GM23338 (cell line): ENCODE measurements at regions not wholly inside any gene's neighbourhood (a gene's known extent, or its start where the extent isn't known, plus 50 kb on each side); places are given as distances from the start of the nearest gene placed in this dataset.

ENCODE experiments used
- CTCF ChIP-seq, 2 experiments: fragments of 200-600 bp in 1 of 2; sonication (generic) in 1 of 2; conservative IDR thresholded peaks; 2 replicates each; pipeline versions ENCODE4 v1.5.1 to v1.6.1; 2016 to 2017; ENCODE audit warnings: antibody characterized with exemption in 2 of 2, low read depth in 2 of 2, mild to moderate bottlenecking in 2 of 2, moderate library complexity in 1 of 2
- ETS1 ChIP-seq: IDR thresholded peaks from 2 replicates; pipeline ENCODE4 v1.6.1; 2016; ENCODE audit warnings: antibody characterized with exemption

- no peak for TF ChIP-seq CTCF (conservative IDR thresholded peaks at IDR 0.05; ENCODE audit: low read depth in 2 of 2)
- TF ChIP-seq ETS1, result no peak
These were observed 903.9 kb upstream of the ADGRL2 start for GRCh38 chr1:80896781-80897356.
